ENCODE measurements at regions not wholly inside any gene's neighbourhood (a gene's known extent, or its start where the extent isn't known, plus 50 kb on each side); places are given as distances from the start of the nearest gene placed in this dataset.

DNA sequence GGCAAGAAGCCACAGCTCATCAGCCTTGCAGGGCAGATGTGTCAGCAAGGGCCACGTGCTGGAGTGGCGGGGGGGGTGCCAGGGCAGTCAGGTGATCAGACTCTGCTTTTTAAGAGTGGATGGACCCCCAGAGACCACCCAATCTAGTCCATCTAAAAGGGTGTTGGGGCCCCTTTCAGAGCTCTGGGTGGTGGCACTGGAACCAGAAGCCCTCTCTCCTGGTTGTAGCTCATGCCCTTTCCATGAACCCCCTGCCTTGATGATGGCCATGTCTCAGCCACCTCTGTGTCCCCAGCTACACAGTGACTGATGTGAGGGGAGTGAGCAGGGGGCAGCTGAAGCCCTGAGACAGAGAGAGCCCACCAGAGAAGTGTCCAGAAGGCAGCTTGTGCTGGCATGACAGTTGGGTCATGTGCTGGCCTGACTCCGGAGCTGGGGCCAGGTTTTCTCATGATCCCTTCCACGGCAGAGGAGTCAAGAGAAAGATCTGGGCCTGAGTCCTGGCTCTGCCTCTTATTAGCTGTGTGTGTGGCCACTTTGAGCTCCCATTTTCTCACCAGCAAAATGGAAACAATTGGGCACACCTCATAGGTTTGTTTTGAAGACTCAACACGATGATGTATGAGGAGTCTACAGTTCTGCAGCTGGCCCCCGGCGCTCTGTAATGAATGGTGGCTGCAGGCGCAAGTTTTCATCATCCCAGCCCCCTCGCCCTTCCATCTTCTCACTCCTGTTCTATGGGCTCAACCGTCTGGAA lies 195.7 kb downstream of the ZFP36L2 start:
- Histone ChIP-seq H3K36me3 (ENCODE audit: control insufficient read depth, insufficient read depth, low read length) (no peaks in the 10 kb centered on the region), H3K27me3 (ENCODE audit: control insufficient read depth, insufficient read depth, low read length) (no peaks in the 10 kb centered on the region), H3K4me3 (ENCODE audit: low read depth, low read length) (no peak overlapping the region)
- TF ChIP-seq CTCF (IDR thresholded peaks at IDR 0.05; ENCODE audit: insufficient read depth, low read length, poor library complexity, severe bottlenecking): no peak
- no peak for DNase-seq (ENCODE audit: low read depth)

- Histone ChIP-seq H3K36me3 (ENCODE audit: control insufficient read depth, insufficient read depth, low read length) (no peaks in the 10 kb centered on the region), H3K27me3 (ENCODE audit: control insufficient read depth, insufficient read depth, low read length) (no peaks in the 10 kb centered on the region), H3K4me3 (ENCODE audit: low read depth, low read length) (no peak overlapping the region)
- DNase-seq (ENCODE audit: low read depth): no peak
- no peak for TF ChIP-seq CTCF (IDR thresholded peaks at IDR 0.05; ENCODE audit: insufficient read depth, low read length, poor library complexity, severe bottlenecking)
These were observed 197.2 kb downstream of the ZFP36L2 start for GRCh38 chr2:43029186-43029585.

DNA sequence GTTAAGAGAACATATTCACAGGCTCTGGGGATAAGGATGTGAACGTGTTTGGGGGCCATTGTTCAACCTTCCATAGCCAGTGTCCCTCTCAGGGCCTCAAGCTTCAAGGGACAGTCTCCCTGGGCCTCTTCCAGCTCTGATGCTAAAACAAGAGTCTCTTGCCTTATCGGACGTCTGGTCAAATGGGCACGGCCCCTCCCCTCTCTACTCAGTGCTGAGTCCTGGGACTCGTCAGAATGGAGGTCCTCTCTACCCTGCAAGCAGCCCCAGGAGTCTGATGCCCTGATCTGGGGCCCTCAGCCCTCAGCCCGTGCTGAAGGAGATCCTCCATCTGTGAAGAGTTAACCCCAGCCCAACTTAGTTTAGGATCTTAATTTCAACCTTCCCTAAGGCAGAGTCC lies 198.2 kb downstream of the ZFP36L2 start:
- H3K27me3 ChIP-seq (ENCODE audit: control insufficient read depth, insufficient read depth, low read length): no peaks in the 10 kb centered on the region
- no peak for DNase-seq (ENCODE audit: low read depth)
- no peak overlapping the region for H3K4me3 ChIP-seq (ENCODE audit: low read depth, low read length)
- H3K36me3 ChIP-seq (ENCODE audit: control insufficient read depth, insufficient read depth, low read length): no peaks in the 10 kb centered on the region
- no peak for TF ChIP-seq CTCF (IDR thresholded peaks at IDR 0.05; ENCODE audit: insufficient read depth, low read length, poor library complexity, severe bottlenecking)

DNA sequence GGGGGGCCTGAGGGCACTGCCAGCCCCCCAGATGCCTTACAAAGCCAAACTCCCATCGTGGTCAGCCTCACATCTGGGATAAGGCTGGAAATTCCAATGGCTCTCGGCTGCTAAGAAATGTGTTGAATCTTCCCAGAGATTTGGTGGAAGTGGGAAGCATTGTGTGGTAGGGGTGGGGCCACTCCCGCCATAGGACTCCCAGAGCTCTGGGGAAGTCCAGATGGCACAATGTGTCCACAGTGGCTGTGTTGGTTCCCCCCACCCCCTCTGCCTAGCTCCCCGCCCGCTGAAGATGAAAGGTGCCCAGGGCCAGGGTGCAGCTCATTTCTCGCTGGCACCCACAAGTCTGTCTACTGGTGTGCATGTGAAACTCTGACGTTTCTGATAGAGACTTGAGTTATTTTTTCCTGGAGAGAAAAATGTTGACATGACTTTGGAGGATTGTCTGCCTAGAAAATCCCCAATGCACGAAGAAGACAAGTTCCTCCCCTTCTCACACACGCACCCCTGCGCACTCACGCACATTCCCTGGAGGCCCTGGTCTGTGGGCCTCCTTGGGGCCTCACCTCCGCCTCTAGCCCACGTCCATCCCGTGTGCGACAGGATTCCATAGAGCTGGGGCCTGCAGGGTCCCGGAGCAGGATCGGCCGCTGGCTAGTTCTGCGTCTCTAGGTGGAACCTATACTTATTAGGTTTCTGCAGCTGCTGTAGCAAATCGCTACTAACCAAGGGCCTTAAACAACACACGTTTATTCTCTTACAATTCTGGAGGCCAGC lies 199.1 kb downstream of the ZFP36L2 start:
- TF ChIP-seq CTCF (IDR thresholded peaks at IDR 0.05; ENCODE audit: insufficient read depth, low read length, poor library complexity, severe bottlenecking): no peak
- no peaks in the 10 kb centered on the region for H3K27me3 ChIP-seq (ENCODE audit: control insufficient read depth, insufficient read depth, low read length)
- no peak for DNase-seq (ENCODE audit: low read depth)
- H3K4me3 ChIP-seq (ENCODE audit: low read depth, low read length): no peak overlapping the region
- no peaks in the 10 kb centered on the region for H3K36me3 ChIP-seq (ENCODE audit: control insufficient read depth, insufficient read depth, low read length)

GRCh38 chr2:43026426-43027096 lies 199.8 kb downstream of the ZFP36L2 start:
- DNase-seq (ENCODE audit: low read depth): no peak
- no peaks in the 10 kb centered on the region for H3K27me3 ChIP-seq (ENCODE audit: control insufficient read depth, insufficient read depth, low read length)
- no peak overlapping the region for H3K4me3 ChIP-seq (ENCODE audit: low read depth, low read length)
- H3K36me3 ChIP-seq (ENCODE audit: control insufficient read depth, insufficient read depth, low read length): no peaks in the 10 kb centered on the region
- TF ChIP-seq CTCF (IDR thresholded peaks at IDR 0.05; ENCODE audit: insufficient read depth, low read length, poor library complexity, severe bottlenecking): no peak
